Esophagus squamous epithelium (tissue), 4 donors: ENCODE measurements at regions not wholly inside any gene's neighbourhood (a gene's known extent, or its start where the extent isn't known, plus 50 kb on each side); places are given as distances from the start of the nearest gene placed in this dataset.

Experiments used
- CTCF ChIP-seq, 6 experiments: fragments of 450-650 bp in 4 of 6; fragments of 200-600 bp in 2 of 6; sonication (generic) in 2 of 6; IDR thresholded peaks; one replicate each; pipeline ENCODE4 v1.5.1; 2016 to 2019; ENCODE audit warnings: antibody characterized with exemption in 6 of 6, mild to moderate bottlenecking in 4 of 6, moderate library complexity in 4 of 6
- POLR2A ChIP-seq, 4 donors: fragments of 450-650 bp; IDR thresholded peaks; one replicate each; pipeline ENCODE4 v1.6.1; 2017; ENCODE audit warnings: antibody characterized with exemption in 4 of 4, mild to moderate bottlenecking in 4 of 4, moderate library complexity in 3 of 4

DNA sequence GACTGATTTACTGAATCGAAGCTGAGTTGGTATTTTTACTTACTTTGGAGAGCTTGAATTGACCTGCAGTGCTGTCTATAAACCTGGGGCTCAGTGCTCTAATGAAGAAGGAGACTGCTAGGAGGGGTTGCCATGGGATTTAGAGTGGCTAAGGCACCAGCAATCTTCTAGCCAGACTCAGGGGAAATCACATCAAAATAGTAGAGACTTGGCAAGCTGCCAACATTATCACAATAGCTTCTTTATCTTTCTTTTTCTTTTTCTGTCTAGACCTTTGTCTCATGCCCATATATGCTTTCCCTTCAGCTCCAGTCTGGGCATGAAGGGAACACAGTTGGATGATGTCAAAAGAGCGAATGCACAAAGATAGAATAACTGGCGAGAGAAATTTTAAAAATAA, 301.1 kb upstream of the DPYD start:
- no peak for TF ChIP-seq CTCF (IDR thresholded peaks at IDR 0.05)
- no peak for TF ChIP-seq POLR2A (IDR thresholded peaks at IDR 0.05)
